Tibial nerve (tissue), 4 donors: ENCODE measurements at regions not wholly inside any gene's neighbourhood (a gene's known extent, or its start where the extent isn't known, plus 50 kb on each side); places are given as distances from the start of the nearest gene placed in this dataset.

Experiments
- DNase-seq, 2 donors: peaks; one replicate each; pipeline ENCODE4 v3.0.0-alpha.2; 2019; ENCODE audit warnings: low spot score in 2 of 2
- H3K27ac ChIP-seq, 4 donors: fragments of 200-600 bp; sonication (generic) in 3 of 4; one replicate each; pipeline ENCODE4 v1.5.1; 2017 to 2019; ENCODE audit warnings: mild to moderate bottlenecking in 1 of 4
- H3K27me3 ChIP-seq, 2 donors: fragments of 200-600 bp; sonication (generic) in 1 of 2; one replicate each; pipeline versions ENCODE4 v1.5.1 to v1.6.0; 2017 to 2019
- H3K36me3 ChIP-seq, 3 donors: fragments of 200-600 bp; sonication (generic); one replicate each; pipeline ENCODE4 v1.5.1; 2018 to 2019
- H3K4me1 ChIP-seq, 4 donors: fragments of 200-600 bp; sonication (generic) in 3 of 4; one replicate each; pipeline ENCODE4 v1.5.1; 2017 to 2019
- H3K4me3 ChIP-seq, 4 donors: fragments of 200-600 bp; sonication (generic) in 3 of 4; one replicate each; pipeline ENCODE4 v1.5.1; 2017 to 2019; ENCODE audit warnings: mild to moderate bottlenecking in 1 of 4, moderate library complexity in 1 of 4
- H3K9me3 ChIP-seq, 4 donors: fragments of 200-600 bp; sonication (generic) in 3 of 4; one replicate each; pipeline ENCODE4 v1.5.1; 2017 to 2019
- CTCF ChIP-seq, 5 experiments: fragments of 200-600 bp in 3 of 5; fragments of 450-650 bp in 2 of 5; sonication (generic) in 3 of 5; IDR thresholded peaks; one replicate each; pipeline ENCODE4 v1.5.1; 2016 to 2019; ENCODE audit warnings: antibody characterized with exemption in 5 of 5, mild to moderate bottlenecking in 3 of 5, moderate library complexity in 2 of 5
- EP300 ChIP-seq, 2 donors: sonication (generic); formaldehyde crosslinking; IDR thresholded peaks; one replicate each; pipeline ENCODE4 v1.6.1; 2017; ENCODE audit warnings: antibody characterized with exemption in 2 of 2, mild to moderate bottlenecking in 1 of 2
- POLR2A ChIP-seq, 2 donors: fragments of 450-650 bp; IDR thresholded peaks; one replicate each; pipeline ENCODE4 v1.6.1; 2017; ENCODE audit warnings: antibody characterized with exemption in 2 of 2, mild to moderate bottlenecking in 2 of 2, moderate library complexity in 2 of 2
- WGBS, 2 donors: methylation state at CpG; one replicate each; pipeline ENCODE4 v1.1.5; 2018; 5-methylcytosine and 5-hydroxymethylcytosine counted together

GRCh38 chr16:62954144-62955032 lies 918.1 kb upstream of the CDH8 start:
- H3K36me3 ChIP-seq: no peaks in the 10 kb centered on the region
- WGBS, 2 donors: 29 to 37% methylated on average over 9 of the region's 9 CpGs
- H3K4me3 ChIP-seq: no peak overlapping the region
- no peaks in the 10 kb centered on the region for H3K9me3 ChIP-seq
- TF ChIP-seq EP300 (IDR thresholded peaks at IDR 0.05): no peak
- TF ChIP-seq CTCF (IDR thresholded peaks at IDR 0.05): no peak
- no peak for TF ChIP-seq POLR2A (IDR thresholded peaks at IDR 0.05)
- no peaks in the 10 kb centered on the region for H3K4me1 ChIP-seq
- DNase-seq: no peak
- H3K27ac ChIP-seq: no peak overlapping the region
- no peaks in the 10 kb centered on the region for H3K27me3 ChIP-seq

GRCh38 chr16:62950351-62950750 lies 914.1 kb upstream of the CDH8 start:
- WGBS, 2 donors: 40 to 56% methylated on average over 4 of the region's 4 CpGs
- no peaks in the 10 kb centered on the region for H3K36me3 ChIP-seq
- no peaks in the 10 kb centered on the region for H3K27me3 ChIP-seq
- H3K27ac ChIP-seq: no peak overlapping the region
- no peaks in the 10 kb centered on the region for H3K4me1 ChIP-seq
- no peaks in the 10 kb centered on the region for H3K9me3 ChIP-seq
- no peak overlapping the region for H3K4me3 ChIP-seq
- TF ChIP-seq EP300 (IDR thresholded peaks at IDR 0.05) (no peak), POLR2A (IDR thresholded peaks at IDR 0.05) (no peak), CTCF (IDR thresholded peaks at IDR 0.05) (no peak)
- DNase-seq: no peak

GRCh38 chr16:62940569-62940968 lies 904.3 kb upstream of the CDH8 start:
- no peaks in the 10 kb centered on the region for H3K9me3 ChIP-seq
- no peaks in the 10 kb centered on the region for H3K27me3 ChIP-seq
- H3K27ac ChIP-seq: no peak overlapping the region
- H3K4me1 ChIP-seq: no peaks in the 10 kb centered on the region
- no peak for DNase-seq
- no peak overlapping the region for H3K4me3 ChIP-seq
- 24 to 27% methylated on average over 4 of the region's 4 CpGs for WGBS, 2 donors
- TF ChIP-seq POLR2A (IDR thresholded peaks at IDR 0.05): no peak
- TF ChIP-seq EP300 (IDR thresholded peaks at IDR 0.05): no peak
- TF ChIP-seq CTCF (IDR thresholded peaks at IDR 0.05): no peak
- H3K36me3 ChIP-seq: no peaks in the 10 kb centered on the region

GRCh38 chr16:62939687-62940086 lies 903.4 kb upstream of the CDH8 start:
- H3K9me3 ChIP-seq: no peaks in the 10 kb centered on the region
- no peak overlapping the region for H3K27ac ChIP-seq
- H3K4me3 ChIP-seq: no peak overlapping the region
- H3K4me1 ChIP-seq: no peaks in the 10 kb centered on the region
- DNase-seq: no peak
- no peaks in the 10 kb centered on the region for H3K36me3 ChIP-seq
- WGBS, 2 donors: 44 to 65% methylated on average over 1 of the region's 1 CpG
- H3K27me3 ChIP-seq: no peaks in the 10 kb centered on the region
- TF ChIP-seq POLR2A (IDR thresholded peaks at IDR 0.05): no peak
- TF ChIP-seq EP300 (IDR thresholded peaks at IDR 0.05): no peak
- no peak for TF ChIP-seq CTCF (IDR thresholded peaks at IDR 0.05)

GRCh38 chr16:62933929-62934328 lies 897.7 kb upstream of the CDH8 start:
- 44 to 47% methylated on average over 4 of the region's 4 CpGs for WGBS, 2 donors
- Histone ChIP-seq H3K4me3 (no peak overlapping the region), H3K36me3 (no peaks in the 10 kb centered on the region), H3K9me3 (no peaks in the 10 kb centered on the region), H3K4me1 (no peaks in the 10 kb centered on the region), H3K27ac (no peak overlapping the region), H3K27me3 (no peaks in the 10 kb centered on the region)
- DNase-seq: no peak
- no peak for TF ChIP-seq CTCF (IDR thresholded peaks at IDR 0.05)
- TF ChIP-seq EP300 (IDR thresholded peaks at IDR 0.05): no peak
- no peak for TF ChIP-seq POLR2A (IDR thresholded peaks at IDR 0.05)
